Small intestine (tissue), 7 donors: ENCODE measurements at regions not wholly inside any gene's neighbourhood (a gene's known extent, or its start where the extent isn't known, plus 50 kb on each side); places are given as distances from the start of the nearest gene placed in this dataset.
"Not testable (repeated sequence)": the region's sequence is repeated elsewhere in the genome, so short reads cannot be mapped to it uniquely, and the experiment has no call there.

Experiments
- DNase-seq, 2 donors: peaks; one replicate each; pipeline versions ENCODE4 v3.0.0 to v3.0.0-alpha.2; 2013
- FAIRE-seq: peaks from 2 replicates; lab custom pipeline; 2012; peaks lifted over from hg19 to GRCh38; lab: Jason Lieb, UNC
- H3K27ac ChIP-seq, 3 donors: one replicate each; pipeline ENCODE4 v1.5.1; 2013; ENCODE audit warnings: low read length in 2 of 3, mild to moderate bottlenecking in 2 of 3, control low read depth in 1 of 3, inconsistent platforms in 1 of 3, low read depth in 1 of 3, moderate library complexity in 1 of 3
- H3K27me3 ChIP-seq, 3 donors: one replicate each; pipeline ENCODE4 v1.6.1; 2013; ENCODE audit warnings: low read length in 3 of 3, inconsistent platforms in 1 of 3; ENCODE audit not compliant: control insufficient read depth in 3 of 3, insufficient read depth in 3 of 3
- H3K36me3 ChIP-seq, 3 donors: one replicate each; pipeline ENCODE4 v1.6.1; 2013; ENCODE audit warnings: low read length in 3 of 3, inconsistent platforms in 1 of 3, low read depth in 1 of 3, mild to moderate bottlenecking in 1 of 3, moderate library complexity in 1 of 3; ENCODE audit not compliant: control insufficient read depth in 3 of 3, insufficient read depth in 2 of 3
- H3K4me1 ChIP-seq, 3 donors: one replicate each; pipeline ENCODE4 v1.6.1; 2013; ENCODE audit warnings: low read length in 2 of 3, inconsistent platforms in 1 of 3, low read depth in 1 of 3, mild to moderate bottlenecking in 1 of 3, moderate library complexity in 1 of 3; ENCODE audit not compliant: control insufficient read depth in 3 of 3, insufficient read depth in 2 of 3
- H3K4me3 ChIP-seq, 3 donors: one replicate each; pipeline ENCODE4 v1.5.1; 2013; ENCODE audit warnings: low read length in 3 of 3, control low read depth in 1 of 3, inconsistent platforms in 1 of 3, low read depth in 1 of 3, mild to moderate bottlenecking in 1 of 3, moderate library complexity in 1 of 3
- H3K9me3 ChIP-seq, 2 donors: one replicate each; pipeline ENCODE4 v1.6.1; 2013; ENCODE audit warnings: low read depth in 1 of 2, low read length in 1 of 2; ENCODE audit not compliant: control insufficient read depth in 2 of 2, insufficient read depth in 1 of 2
- WGBS, 3 donors: extraction: QIAGEN DNeasy Blood & Tissue Kit; methylation state at CpG; one replicate each; pipeline ENCODE4 v1.1.7; 2013; 5-methylcytosine and 5-hydroxymethylcytosine counted together
- donor health status: healthy with polysubstance abuse.
- donor health status: control.
- donor health status: control.
- donor health status: Bipolar disorder and iron deficiency.
- donor health status: healthy.

GRCh38 chr21:9784201-9784600 is 737.2 kb upstream of the TPTE start:
- not testable (repeated sequence) for FAIRE-seq, H3K9me3 ChIP-seq, H3K4me1 ChIP-seq, H3K27me3 ChIP-seq, H3K4me3 ChIP-seq, DNase-seq, H3K27ac ChIP-seq, H3K36me3 ChIP-seq
- 9 to 42% (median 25%) methylated on average over 1 of the region's 1 CpG for WGBS, 3 donors

GRCh38 chr21:9786092-9786491 is 735.3 kb upstream of the TPTE start:
- not testable (repeated sequence) for H3K36me3 ChIP-seq, H3K27ac ChIP-seq, H3K4me3 ChIP-seq, FAIRE-seq, DNase-seq, H3K4me1 ChIP-seq, H3K9me3 ChIP-seq, H3K27me3 ChIP-seq
- 44 to 50% (median 48%) methylated on average over 7 of the region's 7 CpGs for WGBS, 3 donors

- not testable (repeated sequence) for H3K27ac ChIP-seq, H3K36me3 ChIP-seq, H3K4me1 ChIP-seq, FAIRE-seq, H3K4me3 ChIP-seq, H3K9me3 ChIP-seq, H3K27me3 ChIP-seq, DNase-seq
- WGBS, 3 donors = 52 to 62% (median 60%) methylated on average over 5 of the region's 5 CpGs
Observed at GRCh38 chr21:9788281-9788680, 733.1 kb upstream of the TPTE start.

- not testable (repeated sequence) for H3K4me1 ChIP-seq, DNase-seq
Observed at GRCh38 chr21:9790354-9790753, 731.0 kb upstream of the TPTE start.

GRCh38 chr21:9791453-9791852 is 729.9 kb upstream of the TPTE start:
- not testable (repeated sequence) for H3K9me3 ChIP-seq, FAIRE-seq, H3K27me3 ChIP-seq, H3K27ac ChIP-seq, H3K4me1 ChIP-seq, DNase-seq, H3K36me3 ChIP-seq, H3K4me3 ChIP-seq
- WGBS, 3 donors = 20 to 38% (median 32%) methylated on average over 2 of the region's 2 CpGs

More at GRCh38 chr21:9790354-9790753, 731.0 kb upstream of the TPTE start:
- not testable (repeated sequence) for H3K9me3 ChIP-seq, H3K4me3 ChIP-seq, H3K27ac ChIP-seq, FAIRE-seq, H3K36me3 ChIP-seq, H3K27me3 ChIP-seq
- 63 to 75% (median 70%) methylated on average over 6 of the region's 6 CpGs for WGBS, 3 donors

GRCh38 chr21:9795291-9795690 is 726.1 kb upstream of the TPTE start:
- not testable (repeated sequence) for H3K27ac ChIP-seq, H3K36me3 ChIP-seq, H3K27me3 ChIP-seq, FAIRE-seq, H3K4me1 ChIP-seq, H3K9me3 ChIP-seq, DNase-seq, H3K4me3 ChIP-seq
- 48 to 53% (median 49%) methylated on average over 4 of the region's 4 CpGs for WGBS, 3 donors

- H3K9me3 ChIP-seq, FAIRE-seq, H3K27me3 ChIP-seq, H3K4me1 ChIP-seq, H3K27ac ChIP-seq, H3K36me3 ChIP-seq, DNase-seq, H3K4me3 ChIP-seq: not testable (repeated sequence)
Observed at GRCh38 chr21:9796293-9796692, 725.1 kb upstream of the TPTE start.

- H3K27me3 ChIP-seq, H3K4me1 ChIP-seq, H3K36me3 ChIP-seq, H3K4me3 ChIP-seq, FAIRE-seq, DNase-seq, H3K9me3 ChIP-seq, H3K27ac ChIP-seq: not testable (repeated sequence)
- 27 to 59% (median 28%) methylated on average over 3 of the region's 5 CpGs for WGBS, 3 donors
Observed at GRCh38 chr21:9807675-9808074, 713.7 kb upstream of the TPTE start.

GRCh38 chr21:9811223-9812004 is 710.0 kb upstream of the TPTE start:
- not testable (repeated sequence) for H3K9me3 ChIP-seq, H3K27me3 ChIP-seq, DNase-seq, FAIRE-seq, H3K27ac ChIP-seq, H3K4me1 ChIP-seq, H3K36me3 ChIP-seq, H3K4me3 ChIP-seq
- WGBS, 3 donors = 87 to 89% (median 88%) methylated on average over 28 to 41 of the region's 50 CpGs
